Right cardiac atrium (tissue), 5 donors: ENCODE measurements at regions not wholly inside any gene's neighbourhood (a gene's known extent, or its start where the extent isn't known, plus 50 kb on each side); places are given as distances from the start of the nearest gene placed in this dataset.
"Not testable (repeated sequence)": the region's sequence is repeated elsewhere in the genome, so short reads cannot be mapped to it uniquely, and the experiment has no call there.

Experiments used
- ATAC-seq, 2 donors: fragments of 200-7000 bp; cut with Tn5 transposase; one replicate each; pipeline versions ENCODE4 v1.8.0 to v1.9.1; 2020; ENCODE audit warnings: moderate library complexity in 2 of 2, mild to moderate bottlenecking in 1 of 2
- DNase-seq, 3 donors: peaks; one replicate each; pipeline ENCODE4 v3.0.0-alpha.2; 2020
- H3K27ac ChIP-seq: one replicate; pipeline ENCODE4 v1.5.1; 2013; ENCODE audit warnings: mild to moderate bottlenecking, low read length, control low read depth, moderate library complexity
- H3K27me3 ChIP-seq: one replicate; pipeline ENCODE4 v1.6.1; 2013; ENCODE audit not compliant: control insufficient read depth, insufficient read depth
- H3K4me1 ChIP-seq: one replicate; pipeline ENCODE4 v1.6.1; 2013; ENCODE audit warnings: low read length; ENCODE audit not compliant: control insufficient read depth, insufficient read depth
- H3K4me3 ChIP-seq: one replicate; pipeline ENCODE4 v1.5.1; 2013; ENCODE audit warnings: low read length, control low read depth
- H3K9me3 ChIP-seq: one replicate; pipeline ENCODE4 v1.6.1; 2013; ENCODE audit warnings: low read length; ENCODE audit not compliant: control insufficient read depth
- WGBS: extraction: QIAGEN DNeasy Blood & Tissue Kit; methylation state at CpG from one replicate; pipeline ENCODE4 v1.1.7; 2013; 5-methylcytosine and 5-hydroxymethylcytosine counted together
- intact Hi-C, 4 donors: fragments of 100-400 bp; cut with DNase I; formaldehyde crosslinking; loops; one replicate each; pipeline versions ENCODE4 v1.11.0 to v1.14.0; 2022 to 2023
- donor health status: healthy with polysubstance abuse.
- donor health status: DM: no; HTN: yes; CAD: no.
- donor health status: DM: no; HTN: no; CAD: no.
- donor health status: DM: no; HTN: yes; CAD: no; lungs with severe emphysema.
- donor health status: DM: yes; HTN: yes; CAD: no.

DNA sequence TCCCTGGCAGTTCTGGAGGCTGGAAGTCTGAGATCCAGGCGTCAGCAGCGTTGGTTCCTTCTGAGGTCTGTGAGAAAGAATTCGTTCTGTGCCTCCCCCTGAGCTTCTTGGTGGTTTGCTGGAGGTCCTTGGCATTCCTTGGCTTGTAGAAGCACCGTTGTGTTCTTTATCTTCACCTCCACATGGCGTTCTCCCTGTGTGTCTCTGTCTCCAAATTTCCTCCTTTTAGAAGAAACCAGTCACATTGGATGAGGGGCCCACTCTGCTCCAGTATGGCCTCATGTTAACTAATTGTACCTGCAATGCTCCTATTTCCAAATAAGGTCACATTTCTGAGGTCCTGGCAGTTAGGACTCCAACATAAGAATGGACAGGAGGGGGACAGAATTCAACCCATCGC lies 73.0 kb upstream of the BACH2 start:
- ATAC-seq (no peak), DNase-seq (no peak)
- Histone ChIP-seq H3K4me3 (no peak overlapping the region), H3K9me3 (no peaks in the 10 kb centered on the region), H3K4me1 (no peaks in the 10 kb centered on the region), H3K27ac (no peak overlapping the region), H3K27me3 (no peaks in the 10 kb centered on the region)
- intact Hi-C loops: no loop called here
- WGBS: 90% methylated on average over 6 of the region's 6 CpGs

DNA sequence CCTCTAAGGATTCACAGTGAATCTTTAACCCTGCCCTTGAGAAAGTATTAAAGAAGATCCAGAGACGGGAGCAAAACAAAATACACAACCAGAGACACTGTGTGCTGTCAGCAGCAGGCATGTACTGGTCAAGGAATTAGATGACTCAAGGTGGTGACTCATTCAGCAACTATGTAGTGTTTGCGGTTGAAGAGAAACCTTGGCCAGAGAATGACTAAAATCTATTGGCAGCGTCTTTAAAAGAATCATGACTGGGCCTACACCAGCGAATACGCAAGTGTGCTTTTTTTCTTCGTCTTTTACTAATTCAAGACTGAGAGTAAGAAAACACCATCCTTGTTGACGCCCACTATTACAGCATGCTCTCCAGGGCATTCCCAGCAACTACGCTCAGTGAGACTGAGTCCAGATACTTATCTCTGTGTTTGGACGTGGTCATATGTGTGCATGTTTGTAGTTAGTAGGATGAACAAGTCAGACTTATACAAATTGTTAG lies 72.4 kb upstream of the BACH2 start:
- Histone ChIP-seq H3K27ac (no peak overlapping the region), H3K9me3 (no peaks in the 10 kb centered on the region), H3K27me3 (no peaks in the 10 kb centered on the region), H3K4me3 (no peak overlapping the region), H3K4me1 (no peaks in the 10 kb centered on the region)
- peak; percentile 98 to 99 for ATAC-seq
- intact Hi-C loops: no loop called here
- WGBS: 33% methylated on average over 9 of the region's 9 CpGs
- peak; percentile 53 to 67 (median 66) for DNase-seq

DNA sequence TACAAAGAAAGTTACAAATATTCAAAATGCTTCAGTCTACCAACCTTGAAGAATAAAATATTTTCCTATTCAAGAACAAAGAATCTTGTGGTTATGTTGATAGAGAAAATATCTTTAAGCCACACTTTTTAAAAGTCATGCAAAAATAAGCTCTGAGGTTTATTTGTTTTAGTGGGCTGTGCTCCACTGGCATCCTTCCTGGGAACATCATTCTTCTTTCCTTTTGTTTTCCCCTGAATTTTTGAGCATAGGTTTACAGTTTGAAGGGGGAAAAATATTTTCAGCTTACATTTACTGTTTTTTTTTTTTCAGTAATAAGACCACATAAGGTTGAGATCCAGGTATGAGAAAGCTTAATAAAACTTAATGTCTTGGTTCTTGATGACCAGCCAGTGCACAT lies 72.0 kb upstream of the BACH2 start:
- H3K27me3 ChIP-seq: no peaks in the 10 kb centered on the region
- H3K27ac ChIP-seq: no peak overlapping the region
- no peak for ATAC-seq
- no peaks in the 10 kb centered on the region for H3K4me1 ChIP-seq
- H3K9me3 ChIP-seq: no peaks in the 10 kb centered on the region
- H3K4me3 ChIP-seq: no peak overlapping the region
- no peak for DNase-seq
- intact Hi-C loops: no loop called here

DNA sequence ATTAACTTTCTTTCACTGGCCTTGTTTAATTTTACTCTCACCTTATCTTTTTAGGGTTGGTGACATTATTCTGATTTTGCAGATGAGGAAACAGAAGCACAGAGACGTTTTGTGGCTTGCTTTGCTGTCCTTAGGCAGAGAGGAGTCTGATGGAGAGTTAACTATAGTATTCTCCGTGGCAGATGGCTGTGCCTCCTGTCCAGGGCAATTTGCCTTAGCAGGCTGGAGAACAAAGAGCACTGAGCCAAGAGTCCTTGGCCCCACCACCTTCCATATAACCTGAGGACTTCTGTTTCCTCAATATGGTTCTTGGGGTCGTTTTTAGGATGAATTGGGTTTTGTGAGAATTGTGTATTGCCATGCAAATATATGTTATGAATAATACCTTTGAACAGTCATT lies 71.4 kb upstream of the BACH2 start:
- Histone ChIP-seq H3K4me3 (no peak overlapping the region), H3K4me1 (no peaks in the 10 kb centered on the region), H3K9me3 (no peaks in the 10 kb centered on the region), H3K27me3 (no peaks in the 10 kb centered on the region), H3K27ac (no peak overlapping the region)
- WGBS: 73% methylated on average over 3 of the region's 3 CpGs
- intact Hi-C loops: no loop called here
- ATAC-seq: no peak
- DNase-seq: no peak

DNA sequence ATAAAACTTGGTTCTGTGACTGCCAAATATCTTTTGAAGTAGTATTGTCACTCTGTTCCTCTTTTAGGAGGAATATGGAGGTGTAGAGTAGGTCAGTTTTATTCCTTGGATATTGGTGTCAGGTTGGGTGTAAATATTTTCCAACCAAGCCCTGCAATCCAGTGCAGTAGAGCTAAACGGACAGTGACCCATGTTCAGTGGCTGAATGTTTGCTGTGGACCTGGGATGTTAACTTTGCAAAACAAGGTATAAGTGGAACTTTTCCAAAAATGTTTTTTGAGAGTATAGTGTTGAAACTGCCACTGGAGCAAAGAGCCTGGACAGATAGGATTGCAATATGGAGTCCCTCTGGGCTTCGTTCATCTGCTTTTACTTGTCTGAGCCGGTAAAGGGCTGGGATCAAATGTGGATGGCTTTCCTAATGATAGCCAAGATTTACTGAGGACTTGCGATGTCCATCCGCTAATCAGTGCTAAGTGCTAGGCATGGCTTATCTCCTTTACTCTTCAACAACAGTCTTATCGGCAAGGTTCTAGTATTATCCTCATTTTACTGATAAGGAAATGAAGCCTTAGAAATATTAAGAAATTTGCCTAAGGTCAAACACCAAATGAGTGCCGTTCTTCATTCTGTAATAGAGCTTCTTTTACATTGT lies 69.0 kb upstream of the BACH2 start:
- H3K4me1 ChIP-seq: no peaks in the 10 kb centered on the region
- DNase-seq (no peak), ATAC-seq (no peak)
- intact Hi-C loops: no loop called here
- 67% methylated on average over 7 of the region's 7 CpGs for WGBS
- no peaks in the 10 kb centered on the region for H3K27me3 ChIP-seq
- no peak overlapping the region for H3K4me3 ChIP-seq
- H3K9me3 ChIP-seq: no peaks in the 10 kb centered on the region
- H3K27ac ChIP-seq: no peak overlapping the region

DNA sequence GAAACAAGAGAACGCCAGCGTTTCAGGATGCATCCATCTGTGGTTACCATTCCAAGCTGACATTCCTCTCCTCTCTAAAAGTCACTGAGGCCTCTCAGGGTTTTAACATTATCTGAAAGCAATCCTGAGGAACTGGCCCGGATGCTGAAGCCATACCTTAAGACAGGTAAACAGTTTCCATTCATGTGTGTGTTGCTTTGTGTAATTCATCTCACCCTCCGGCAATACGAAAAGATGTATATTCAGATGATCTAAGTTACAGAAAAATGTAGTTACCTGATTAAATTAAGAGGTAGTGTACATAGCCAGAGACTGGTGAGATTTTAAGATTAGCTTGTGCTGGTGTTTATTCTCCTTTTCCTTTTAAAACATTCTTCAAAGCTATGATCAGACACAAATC lies 68.4 kb upstream of the BACH2 start:
- Histone ChIP-seq H3K27ac (no peak overlapping the region), H3K4me1 (no peaks in the 10 kb centered on the region), H3K4me3 (no peak overlapping the region), H3K9me3 (no peaks in the 10 kb centered on the region), H3K27me3 (no peaks in the 10 kb centered on the region)
- no peak for ATAC-seq
- WGBS: 85% methylated on average over 5 of the region's 5 CpGs
- intact Hi-C loops: no loop called here
- no peak for DNase-seq

DNA sequence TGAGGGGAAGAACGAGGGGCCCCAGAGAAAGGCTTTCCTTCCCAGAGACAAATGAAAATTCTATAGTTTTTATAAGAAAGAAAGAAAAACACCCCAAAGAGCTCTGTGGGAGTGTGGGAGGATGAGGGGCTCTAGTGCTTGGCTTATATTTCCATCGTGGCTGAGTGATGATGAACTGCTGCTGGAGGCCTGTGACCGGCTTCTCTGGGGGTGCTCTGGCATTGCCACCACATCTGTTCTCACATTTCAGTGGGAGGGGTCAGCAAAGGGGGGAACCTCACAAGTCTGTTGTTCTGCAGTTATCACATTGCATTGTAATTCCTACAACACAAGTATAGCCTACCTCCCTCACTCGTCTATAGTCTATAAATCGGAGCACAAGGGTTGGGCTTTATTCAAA lies 67.6 kb upstream of the BACH2 start:
- no peaks in the 10 kb centered on the region for H3K4me1 ChIP-seq
- no peak overlapping the region for H3K4me3 ChIP-seq
- H3K27me3 ChIP-seq: no peaks in the 10 kb centered on the region
- DNase-seq (no peak), ATAC-seq (no peak)
- intact Hi-C loops: no loop called here
- no peak overlapping the region for H3K27ac ChIP-seq
- WGBS: 79% methylated on average over 5 of the region's 5 CpGs
- H3K9me3 ChIP-seq: no peaks in the 10 kb centered on the region

DNA sequence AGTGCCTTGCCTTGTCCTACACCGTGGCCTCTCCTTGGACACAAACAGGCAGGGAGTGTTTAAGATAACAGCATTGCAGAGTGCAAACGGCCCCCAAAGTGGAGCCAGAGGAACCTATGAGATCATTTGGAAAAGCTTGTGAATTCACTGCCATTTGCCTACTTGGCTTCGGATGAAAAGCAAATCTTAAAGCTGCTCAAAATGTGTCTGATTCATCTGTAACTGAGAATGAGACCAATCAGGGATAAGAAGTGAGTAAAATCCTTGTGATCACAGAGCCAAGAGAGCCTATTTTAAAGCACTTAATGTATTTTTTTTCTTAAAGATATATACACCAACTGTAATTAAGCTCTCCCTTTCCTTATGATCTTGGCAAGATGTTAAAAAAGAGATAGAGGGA lies 65.7 kb upstream of the BACH2 start:
- DNase-seq (peak in 2 of 3 donors; percentile 25 to 34), ATAC-seq (peak in 1 of 2 donors; percentile 69)
- Histone ChIP-seq H3K27ac (no peak overlapping the region), H3K4me3 (no peak overlapping the region), H3K4me1 (no peaks in the 10 kb centered on the region), H3K9me3 (no peaks in the 10 kb centered on the region), H3K27me3 (no peaks in the 10 kb centered on the region)
- WGBS: 23% methylated on average over 3 of the region's 3 CpGs
- intact Hi-C loops: no loop called here

DNA sequence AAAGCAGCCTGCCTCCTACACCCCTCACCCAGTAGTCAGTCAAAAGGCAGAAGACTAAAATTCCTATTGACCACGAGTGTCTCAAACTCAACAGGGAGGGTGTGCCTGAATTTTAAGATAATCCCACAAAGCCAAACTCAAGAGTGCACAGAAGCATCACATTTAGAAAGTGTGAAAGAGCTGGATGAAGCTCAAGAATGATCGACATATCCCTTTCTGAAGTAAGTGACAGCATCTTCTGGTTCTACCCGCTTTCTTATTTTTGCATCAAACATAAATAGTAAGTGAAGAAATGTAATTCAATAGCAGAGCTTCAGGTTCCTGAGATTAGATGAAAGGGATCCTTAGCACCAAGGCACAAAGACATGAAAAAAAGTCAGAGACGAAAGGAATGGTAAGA lies 64.5 kb upstream of the BACH2 start:
- intact Hi-C loops: no loop called here
- Histone ChIP-seq H3K27me3 (no peaks in the 10 kb centered on the region), H3K4me1 (no peaks in the 10 kb centered on the region), H3K9me3 (no peaks in the 10 kb centered on the region), H3K4me3 (no peak overlapping the region), H3K27ac (no peak overlapping the region)
- WGBS: 75% methylated on average over 4 of the region's 4 CpGs
- ATAC-seq (no peak), DNase-seq (no peak)

DNA sequence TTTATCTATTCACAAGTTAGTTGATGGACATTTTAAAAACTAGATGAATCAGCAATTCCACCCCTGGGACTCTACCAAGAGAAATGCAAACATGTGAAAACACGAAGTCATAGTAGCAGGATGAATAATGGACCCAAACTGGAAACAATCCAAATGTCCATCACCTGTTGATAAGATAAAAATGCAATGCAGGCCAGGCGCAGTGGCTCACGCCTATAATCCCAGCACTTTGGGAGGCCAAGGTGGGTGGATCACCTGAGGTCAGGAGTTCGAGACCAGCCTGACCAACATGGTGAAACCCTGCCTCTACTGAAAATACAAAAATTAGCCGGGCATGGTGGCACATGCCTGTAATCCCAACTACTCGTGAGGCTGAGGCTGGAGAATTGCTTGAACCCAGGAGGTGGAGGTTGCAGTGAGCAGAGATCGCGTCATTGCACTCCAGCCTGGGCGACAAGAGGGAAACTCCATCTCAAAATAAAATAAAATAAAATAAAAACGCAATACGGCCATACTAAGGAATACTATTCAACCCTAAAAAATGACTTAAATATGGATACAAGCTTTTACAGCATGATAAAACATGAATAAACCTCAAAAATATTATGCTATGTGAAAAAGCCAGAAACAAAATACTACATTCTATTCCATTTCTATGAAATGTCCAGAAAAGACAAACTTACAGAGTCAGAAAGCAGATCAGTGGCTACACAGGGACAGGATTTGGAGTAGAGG lies 61.6 kb upstream of the BACH2 start:
- H3K4me1 ChIP-seq, ATAC-seq, H3K27ac ChIP-seq, H3K9me3 ChIP-seq, intact Hi-C loops, H3K4me3 ChIP-seq, DNase-seq, H3K27me3 ChIP-seq: not testable (repeated sequence)
- 88% methylated on average over 11 of the region's 11 CpGs for WGBS

DNA sequence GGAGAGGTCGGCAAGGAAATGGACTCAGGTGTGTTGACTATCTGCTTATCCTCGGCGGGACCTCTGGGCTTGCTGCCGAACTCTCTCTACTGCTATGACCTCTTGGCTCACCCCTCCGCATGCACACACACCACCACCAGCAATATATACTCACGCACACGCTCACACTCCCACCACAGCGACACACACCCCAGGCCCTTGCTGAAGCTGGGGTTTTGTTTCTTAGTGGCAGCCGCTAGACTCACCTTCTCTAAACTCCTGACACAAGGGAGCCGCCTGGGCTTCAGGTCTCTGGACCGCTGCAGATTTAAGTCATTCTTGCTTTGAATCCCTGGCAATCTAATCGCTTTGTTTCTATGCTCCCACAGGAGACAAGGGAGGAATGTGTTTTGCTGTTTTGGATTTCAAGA lies 59.4 kb upstream of the BACH2 start:
- H3K4me3 ChIP-seq: no peak overlapping the region
- no peaks in the 10 kb centered on the region for H3K4me1 ChIP-seq
- intact Hi-C loops: no loop called here
- no peaks in the 10 kb centered on the region for H3K9me3 ChIP-seq
- ATAC-seq (no peak), DNase-seq (peak in 1 of 3 donors; percentile 44)
- no peak overlapping the region for H3K27ac ChIP-seq
- H3K27me3 ChIP-seq: no peaks in the 10 kb centered on the region
- 48% methylated on average over 12 of the region's 12 CpGs for WGBS
